ENCODE measurements at regions not wholly inside any gene's neighbourhood (a gene's known extent, or its start where the extent isn't known, plus 50 kb on each side); places are given as distances from the start of the nearest gene placed in this dataset.

DNA sequence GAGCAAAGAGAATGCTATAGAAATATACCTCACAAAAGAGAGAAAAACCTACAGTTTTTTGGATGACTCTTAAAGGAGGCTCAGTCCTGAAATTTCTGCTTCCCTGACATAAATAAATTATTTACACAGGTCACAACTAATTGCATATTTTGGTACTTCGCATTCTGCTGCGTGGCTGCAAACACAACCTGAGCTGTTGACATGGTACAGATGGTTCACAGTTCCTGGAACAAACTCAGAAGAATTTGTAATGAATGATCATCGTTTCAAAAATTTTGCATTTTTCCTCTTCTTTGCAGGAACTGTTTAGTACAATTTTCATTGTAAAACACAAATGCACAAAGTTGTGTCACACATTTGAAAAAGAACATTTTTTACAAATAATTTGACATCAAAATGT, 313.7 kb upstream of the SYT1 start:
- DNase-seq (ENCODE audit: extremely low spot score, unreplicated experiment) = no peak
- Mint-ChIP-seq H3K4me3 (ENCODE audit: unreplicated experiment) (no peak overlapping the region), H3K4me1 (ENCODE audit: unreplicated experiment) (no peaks in the 10 kb centered on the region), H3K9me3 (ENCODE audit: unreplicated experiment) (no peaks in the 10 kb centered on the region), H3K36me3 (ENCODE audit: unreplicated experiment) (no peaks in the 10 kb centered on the region), H3K27me3 (ENCODE audit: unreplicated experiment) (peaks cover 31% of the 10 kb centered on the region), H3K27ac (ENCODE audit: unreplicated experiment) (no peak overlapping the region)
- TF ChIP-seq, protein P1, sequence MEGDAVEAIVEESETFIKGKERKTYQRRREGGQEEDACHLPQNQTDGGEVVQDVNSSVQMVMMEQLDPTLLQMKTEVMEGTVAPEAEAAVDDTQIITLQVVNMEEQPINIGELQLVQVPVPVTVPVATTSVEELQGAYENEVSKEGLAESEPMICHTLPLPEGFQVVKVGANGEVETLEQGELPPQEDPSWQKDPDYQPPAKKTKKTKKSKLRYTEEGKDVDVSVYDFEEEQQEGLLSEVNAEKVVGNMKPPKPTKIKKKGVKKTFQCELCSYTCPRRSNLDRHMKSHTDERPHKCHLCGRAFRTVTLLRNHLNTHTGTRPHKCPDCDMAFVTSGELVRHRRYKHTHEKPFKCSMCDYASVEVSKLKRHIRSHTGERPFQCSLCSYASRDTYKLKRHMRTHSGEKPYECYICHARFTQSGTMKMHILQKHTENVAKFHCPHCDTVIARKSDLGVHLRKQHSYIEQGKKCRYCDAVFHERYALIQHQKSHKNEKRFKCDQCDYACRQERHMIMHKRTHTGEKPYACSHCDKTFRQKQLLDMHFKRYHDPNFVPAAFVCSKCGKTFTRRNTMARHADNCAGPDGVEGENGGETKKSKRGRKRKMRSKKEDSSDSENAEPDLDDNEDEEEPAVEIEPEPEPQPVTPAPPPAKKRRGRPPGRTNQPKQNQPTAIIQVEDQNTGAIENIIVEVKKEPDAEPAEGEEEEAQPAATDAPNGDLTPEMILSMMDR (IDR thresholded peaks at IDR 0.05) = no peak

DNA sequence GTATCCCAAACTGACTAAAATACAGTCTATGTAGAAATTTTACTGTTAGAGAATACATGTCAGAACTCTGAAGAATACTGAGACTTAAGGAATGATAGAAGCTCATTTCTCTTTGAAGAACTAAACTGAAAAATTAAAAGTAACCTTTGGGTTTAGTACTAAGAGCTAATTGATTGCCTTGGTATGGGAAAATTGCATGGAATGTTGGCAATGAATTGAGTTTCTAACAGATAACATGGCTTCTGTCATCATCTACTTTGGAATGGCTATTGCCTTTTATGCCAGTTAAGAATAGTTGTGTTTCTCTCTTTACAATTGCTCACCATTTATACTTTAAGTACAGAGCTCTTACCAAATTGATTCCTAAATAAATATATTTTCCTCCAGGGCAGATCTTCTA, 308.8 kb upstream of the SYT1 start:
- no peak for DNase-seq (ENCODE audit: extremely low spot score, unreplicated experiment)
- H3K4me3 Mint-ChIP-seq (ENCODE audit: unreplicated experiment) = no peak overlapping the region
- H3K27ac Mint-ChIP-seq (ENCODE audit: unreplicated experiment) = no peak overlapping the region
- TF ChIP-seq, protein P1 (IDR thresholded peaks at IDR 0.05) = no peak
- peaks cover 40% of the 10 kb centered on the region for H3K27me3 Mint-ChIP-seq (ENCODE audit: unreplicated experiment)
- H3K36me3 Mint-ChIP-seq (ENCODE audit: unreplicated experiment) = no peaks in the 10 kb centered on the region
- no peaks in the 10 kb centered on the region for H3K4me1 Mint-ChIP-seq (ENCODE audit: unreplicated experiment)
- H3K9me3 Mint-ChIP-seq (ENCODE audit: unreplicated experiment) = no peaks in the 10 kb centered on the region

DNA sequence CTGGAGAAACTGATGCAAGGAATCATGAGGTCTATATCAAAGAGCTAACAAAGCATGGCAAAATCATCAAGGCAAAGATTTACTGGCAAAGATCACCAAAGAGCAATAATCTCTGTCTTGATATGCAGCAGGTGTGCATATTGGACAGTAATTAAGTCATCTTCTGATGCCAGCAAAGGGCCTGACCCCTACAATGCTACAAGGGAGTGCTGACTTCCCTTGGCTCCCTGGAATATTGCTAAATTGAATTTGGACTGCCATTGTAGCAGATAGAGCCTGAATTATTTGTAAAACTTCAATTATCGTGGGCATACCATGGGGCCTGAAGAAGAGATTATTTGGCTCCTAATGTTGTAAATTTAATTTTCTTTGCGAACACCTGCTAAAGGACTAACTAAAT, 307.9 kb upstream of the SYT1 start:
- no peak for DNase-seq (ENCODE audit: extremely low spot score, unreplicated experiment)
- TF ChIP-seq, protein P1 (IDR thresholded peaks at IDR 0.05) = no peak
- Mint-ChIP-seq H3K4me1 (ENCODE audit: unreplicated experiment) (no peaks in the 10 kb centered on the region), H3K27ac (ENCODE audit: unreplicated experiment) (no peak overlapping the region), H3K9me3 (ENCODE audit: unreplicated experiment) (no peaks in the 10 kb centered on the region), H3K27me3 (ENCODE audit: unreplicated experiment) (peaks cover 40% of the 10 kb centered on the region), H3K36me3 (ENCODE audit: unreplicated experiment) (no peaks in the 10 kb centered on the region), H3K4me3 (ENCODE audit: unreplicated experiment) (no peak overlapping the region)

DNA sequence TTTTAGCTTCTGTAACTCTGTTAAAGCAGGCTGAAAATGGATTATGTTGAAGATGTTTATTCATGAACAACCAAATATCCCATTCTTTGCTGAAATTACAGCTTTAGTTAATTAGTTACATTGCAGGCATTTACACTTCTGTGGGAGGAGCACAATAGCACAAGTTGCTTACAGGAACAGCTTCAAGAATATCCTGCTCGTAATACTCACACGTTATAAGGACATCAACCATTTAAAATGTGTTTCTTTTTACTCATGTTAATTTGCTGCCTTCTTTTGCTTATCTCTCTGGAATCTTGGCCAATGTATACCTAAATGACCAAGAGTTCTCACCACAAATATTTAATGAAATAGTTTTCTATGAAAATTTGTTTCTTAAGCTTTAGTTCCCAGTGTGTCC, 305.2 kb upstream of the SYT1 start:
- Mint-ChIP-seq H3K27ac (ENCODE audit: unreplicated experiment) (no peak overlapping the region), H3K9me3 (ENCODE audit: unreplicated experiment) (no peaks in the 10 kb centered on the region), H3K4me1 (ENCODE audit: unreplicated experiment) (no peaks in the 10 kb centered on the region), H3K36me3 (ENCODE audit: unreplicated experiment) (no peaks in the 10 kb centered on the region), H3K4me3 (ENCODE audit: unreplicated experiment) (no peak overlapping the region), H3K27me3 (ENCODE audit: unreplicated experiment) (peaks cover 32% of the 10 kb centered on the region)
- no peak for DNase-seq (ENCODE audit: extremely low spot score, unreplicated experiment)
- TF ChIP-seq, protein P1 (IDR thresholded peaks at IDR 0.05) = no peak

DNA sequence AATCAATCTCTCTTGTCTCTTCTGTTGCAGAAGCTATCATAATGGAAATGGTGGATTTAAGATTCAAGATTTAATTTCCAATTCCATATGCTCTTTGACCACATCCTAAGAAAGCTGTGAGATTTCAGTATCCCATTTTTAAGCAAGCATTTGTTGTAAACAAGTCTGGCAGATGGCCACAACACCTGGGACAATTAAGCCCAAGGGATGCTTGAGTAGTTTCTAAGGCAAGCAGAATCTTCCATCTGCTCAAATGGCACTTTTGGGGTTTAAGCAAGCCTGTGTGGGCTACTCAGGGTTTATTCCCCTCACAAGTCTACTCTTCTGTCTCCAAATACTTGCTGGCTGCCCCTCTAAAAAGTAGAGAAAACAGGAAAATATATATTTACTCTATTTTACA, 304.7 kb upstream of the SYT1 start:
- TF ChIP-seq, protein P1 (IDR thresholded peaks at IDR 0.05) = no peak
- Mint-ChIP-seq H3K27me3 (ENCODE audit: unreplicated experiment) (peaks cover 28% of the 10 kb centered on the region), H3K27ac (ENCODE audit: unreplicated experiment) (no peak overlapping the region), H3K9me3 (ENCODE audit: unreplicated experiment) (no peaks in the 10 kb centered on the region), H3K4me1 (ENCODE audit: unreplicated experiment) (no peaks in the 10 kb centered on the region), H3K4me3 (ENCODE audit: unreplicated experiment) (no peak overlapping the region), H3K36me3 (ENCODE audit: unreplicated experiment) (no peaks in the 10 kb centered on the region)
- no peak for DNase-seq (ENCODE audit: extremely low spot score, unreplicated experiment)

Data from osteocyte (in vitro differentiated cells).